GM12891 (cell line): ENCODE measurements at regions not wholly inside any gene's neighbourhood (a gene's known extent, or its start where the extent isn't known, plus 50 kb on each side); places are given as distances from the start of the nearest gene placed in this dataset.

Experiments
- PAX5 ChIP-seq: IDR thresholded peaks from 2 replicates; pipeline ENCODE4 v1.6.1; 2011; ENCODE audit warnings: low read length, moderate library complexity, mild to moderate bottlenecking; ENCODE audit not compliant: insufficient read depth, severe bottlenecking
- POLR2A ChIP-seq: IDR thresholded peaks from 2 replicates; pipeline ENCODE4 v1.6.1; 2011; ENCODE audit warnings: low read depth, low read length, control low read depth
- POLR2AphosphoS5 ChIP-seq: IDR thresholded peaks from 2 replicates; pipeline ENCODE4 v1.6.1; 2011; ENCODE audit warnings: low read depth, low read length, control low read depth
- POU2F2 ChIP-seq: IDR thresholded peaks from 2 replicates; pipeline ENCODE4 v1.6.1; 2011; ENCODE audit warnings: low read depth, mild to moderate bottlenecking, control low read depth, low read length, moderate library complexity
- SPI1 ChIP-seq: IDR thresholded peaks from 2 replicates; pipeline ENCODE4 v1.6.1; 2011; ENCODE audit warnings: low read depth, low read length, control low read depth
- TAF1 ChIP-seq: IDR thresholded peaks from 2 replicates; pipeline ENCODE4 v1.6.1; 2011; ENCODE audit warnings: low read depth, low read length, control low read depth

- TF ChIP-seq POLR2AphosphoS5 = no peak
- TF ChIP-seq TAF1 = no peak
- no peak for TF ChIP-seq POU2F2
- no peak for TF ChIP-seq POLR2A
- TF ChIP-seq PAX5 = no peak
- TF ChIP-seq SPI1 = no peak
Observed at GRCh38 chr3:40951636-40952035, 247.7 kb upstream of the CTNNB1 start.
